ENCODE measurements at regions not wholly inside any gene's neighbourhood (a gene's known extent, or its start where the extent isn't known, plus 50 kb on each side); places are given as distances from the start of the nearest gene placed in this dataset.

GRCh38 chr3:96083610-96084009, 730.8 kb upstream of the EPHA6 start:
- BruUV-seq (replicated peaks), result no TSS peak
- ATAC-seq (no peak), DNase-seq (ENCODE audit: low read depth, low spot score) (no peak)
- Histone ChIP-seq H3K9ac (ENCODE audit: low read length) (no peak overlapping the region), H3K4me1 (ENCODE audit: control insufficient read depth in 1 of 2, insufficient read depth in 2 of 2, low read length in 2 of 2) (no peaks in the 10 kb centered on the region), H3K79me2 (ENCODE audit: insufficient read depth, low read length) (no peaks in the 10 kb centered on the region), H2AFZ (ENCODE audit: low read depth, low read length, poor library complexity, severe bottlenecking) (no peak overlapping the region), H3K27me3 (ENCODE audit: insufficient read depth, low read length) (no peaks in the 10 kb centered on the region), H3K9me2 (ENCODE audit: insufficient read depth) (no peaks in the 10 kb centered on the region), H4K20me1 (ENCODE audit: insufficient read depth) (no peaks in the 10 kb centered on the region), H3K36me3 (ENCODE audit: control insufficient read depth in 1 of 2, insufficient read depth in 2 of 2, low read length in 2 of 2) (no peaks in the 10 kb centered on the region), H3K4me2 (ENCODE audit: low read length) (no peak overlapping the region), H3K9me3 (ENCODE audit: control insufficient read depth in 1 of 2, insufficient read depth in 1 of 2, low read depth in 1 of 2, low read length in 2 of 2) (peaks cover 4 to 13% of the 10 kb centered on the region in 2 experiments; a peak in 2 of 4 replicates), H3K27ac (ENCODE audit: low read depth, low read length) (no peak overlapping the region), H3K4me3 (replicated peaks in 1 of 2; ENCODE audit: low read depth in 1 of 2, low read length in 2 of 2) (no peak overlapping the region)
- TF ChIP-seq CEBPB (IDR thresholded peaks at IDR 0.05; ENCODE audit: low read depth), result no peak
- TF ChIP-seq RAD21 (IDR thresholded peaks at IDR 0.05; ENCODE audit: low read depth), result no peak
- no peak for TF ChIP-seq EZH2 (IDR thresholded peaks at IDR 0.05)
- no peak for TF ChIP-seq EZH2phosphoT487 (IDR thresholded peaks at IDR 0.05; ENCODE audit: borderline replicate concordance)
- TF ChIP-seq POLR2AphosphoS5 (IDR thresholded peaks at IDR 0.05; ENCODE audit: low read depth, low read length), result no peak
- no peak for TF ChIP-seq ZFX (IDR thresholded peaks at IDR 0.05)
- no peak for TF ChIP-seq POLR2A (IDR thresholded peaks at IDR 0.05; ENCODE audit: borderline replicate concordance, extremely low read depth, insufficient read depth, insufficient read length)
- no peak for TF ChIP-seq SIN3A (IDR thresholded peaks at IDR 0.05; ENCODE audit: low read depth)
- no peak for TF ChIP-seq ZNF274 (IDR thresholded peaks at IDR 0.05; ENCODE audit: low read depth, low read length)
- intact Hi-C loops (cut with micrococcal nuclease), result no loop called here
- POLR2A ChIA-PET, result no interaction called here
- CTCF ChIA-PET, result no interaction called here
- RAD21 ChIA-PET (ENCODE audit: low non-redundant PET in 1 of 2, low total read pairs in 2 of 2, uncharacterized antibody in 2 of 2, unreplicated experiment in 2 of 2), result no interaction called here

GRCh38 chr3:96086018-96086417, 728.4 kb upstream of the EPHA6 start:
- DNase-seq (ENCODE audit: low read depth, low spot score), result no peak
- no TSS peak for BruUV-seq (replicated peaks)
- Histone ChIP-seq H3K4me3 (replicated peaks in 1 of 2; ENCODE audit: low read depth in 1 of 2, low read length in 2 of 2) (no peak overlapping the region), H3K27me3 (ENCODE audit: insufficient read depth, low read length) (no peaks in the 10 kb centered on the region), H3K27ac (ENCODE audit: low read depth, low read length) (no peak overlapping the region), H3K79me2 (ENCODE audit: insufficient read depth, low read length) (no peaks in the 10 kb centered on the region), H3K9ac (ENCODE audit: low read length) (no peak overlapping the region), H4K20me1 (ENCODE audit: insufficient read depth) (no peaks in the 10 kb centered on the region), H2AFZ (ENCODE audit: low read depth, low read length, poor library complexity, severe bottlenecking) (no peak overlapping the region), H3K9me2 (ENCODE audit: insufficient read depth) (no peaks in the 10 kb centered on the region), H3K9me3 (ENCODE audit: control insufficient read depth in 1 of 2, insufficient read depth in 1 of 2, low read depth in 1 of 2, low read length in 2 of 2) (peaks cover 4 to 13% of the 10 kb centered on the region in 2 experiments; a peak in 2 of 4 replicates), H3K4me1 (ENCODE audit: control insufficient read depth in 1 of 2, insufficient read depth in 2 of 2, low read length in 2 of 2) (no peaks in the 10 kb centered on the region), H3K4me2 (ENCODE audit: low read length) (no peak overlapping the region), H3K36me3 (ENCODE audit: control insufficient read depth in 1 of 2, insufficient read depth in 2 of 2, low read length in 2 of 2) (no peaks in the 10 kb centered on the region)
- CTCF ChIA-PET, result no interaction called here
- POLR2A ChIA-PET, result no interaction called here
- no peak for ATAC-seq
- intact Hi-C loops (cut with micrococcal nuclease), result no loop called here
- RAD21 ChIA-PET (ENCODE audit: low non-redundant PET in 1 of 2, low total read pairs in 2 of 2, uncharacterized antibody in 2 of 2, unreplicated experiment in 2 of 2), result no interaction called here
- TF ChIP-seq ZNF274 (IDR thresholded peaks at IDR 0.05; ENCODE audit: low read depth, low read length) (no peak), TCF7L2 (IDR thresholded peaks at IDR 0.05; ENCODE audit: borderline replicate concordance, extremely low read depth, insufficient read depth, insufficient read length) (no peak), EZH2phosphoT487 (IDR thresholded peaks at IDR 0.05; ENCODE audit: borderline replicate concordance) (no peak), CBX3 (IDR thresholded peaks at IDR 0.05; ENCODE audit: low read depth) (no peak), MAX (IDR thresholded peaks at IDR 0.05) (no peak)
